GM13977 (cell line): ENCODE measurements at regions not wholly inside any gene's neighbourhood (a gene's known extent, or its start where the extent isn't known, plus 50 kb on each side); places are given as distances from the start of the nearest gene placed in this dataset.

ENCODE experiments used
- DNase-seq: peaks from one replicate; pipeline ENCODE4 v3.0.0; 2012; ENCODE audit warnings: low spot score
- CTCF ChIP-seq: IDR thresholded peaks from 2 replicates; pipeline ENCODE4 v1.5.1; 2012; ENCODE audit warnings: mild to moderate bottlenecking, control low read depth; ENCODE audit not compliant: insufficient read depth; ENCODE audit errors: extremely low read depth, missing control alignments
- in situ Hi-C: fragments of 300-500 bp; cut with MboI; formaldehyde crosslinking; loops from one replicate; pipeline ENCODE4 v1.12.0; 2022; ENCODE audit warnings: low sequenced_read_pairs, low pct_unique_long_range_greater_than_20kb, mixed read lengths, inconsistent platforms; ENCODE audit not compliant: unreplicated experiment

GRCh38 chr1:87204921-87205320 is 123.8 kb upstream of the LMO4 start:
- TF ChIP-seq CTCF: no peak
- DNase-seq: no peak
- in situ Hi-C loops: no loop called here

- TF ChIP-seq CTCF: no peak
- in situ Hi-C loops: no loop called here
- DNase-seq: no peak
Observed at GRCh38 chr1:87206044-87206831, 122.4 kb upstream of the LMO4 start.

GRCh38 chr1:87208080-87208479 is 120.6 kb upstream of the LMO4 start:
- in situ Hi-C loops: no loop called here
- DNase-seq: no peak
- TF ChIP-seq CTCF: no peak

- in situ Hi-C loops: no loop called here
- no peak for DNase-seq
- TF ChIP-seq CTCF: no peak
Observed at GRCh38 chr1:87208931-87209330, 119.7 kb upstream of the LMO4 start.

- TF ChIP-seq CTCF: no peak
- DNase-seq: no peak
- in situ Hi-C loops: no loop called here
Observed at GRCh38 chr1:87210151-87210550, 118.5 kb upstream of the LMO4 start.

- no peak for DNase-seq
- in situ Hi-C loops: no loop called here
- no peak for TF ChIP-seq CTCF
Observed at GRCh38 chr1:87212431-87213134, 116.1 kb upstream of the LMO4 start.
